ENCODE measurements at regions not wholly inside any gene's neighbourhood (a gene's known extent, or its start where the extent isn't known, plus 50 kb on each side); places are given as distances from the start of the nearest gene placed in this dataset.
A peak's percentile ranks its signal among the peaks of the same experiment; 100 is the strongest.

GRCh38 chr6:170101281-170102035, 189.4 kb downstream of the DLL1 start:
- Histone ChIP-seq H3K36me3 (no peaks in the 10 kb centered on the region), H3K4me3 (no peak overlapping the region), H3K4me1 (no peaks in the 10 kb centered on the region), H3K9me3 (no peaks in the 10 kb centered on the region), H3K27me3 (no peaks in the 10 kb centered on the region), H3K27ac (no peak overlapping the region)
- TF ChIP-seq POLR2A (IDR thresholded peaks at IDR 0.05) (no peak), CTCF (IDR thresholded peaks at IDR 0.05) (no peak)
- peak in 1 of 2 donors; percentile 6 for DNase-seq
- intact Hi-C loops (cut with DNase I; ENCODE audit: low total_unique reads) = no loop called here

- Histone ChIP-seq H3K27me3 (no peaks in the 10 kb centered on the region), H3K27ac (no peak overlapping the region), H3K4me1 (no peaks in the 10 kb centered on the region), H3K4me3 (no peak overlapping the region), H3K36me3 (no peaks in the 10 kb centered on the region), H3K9me3 (no peaks in the 10 kb centered on the region)
- DNase-seq = peak in 1 of 2 donors; percentile 3
- intact Hi-C loops (cut with DNase I; ENCODE audit: low total_unique reads) = no loop called here
- TF ChIP-seq CTCF (IDR thresholded peaks at IDR 0.05) (no peak), POLR2A (IDR thresholded peaks at IDR 0.05) (no peak)
These were observed 190.8 kb downstream of the DLL1 start for GRCh38 chr6:170100046-170100445.

- Histone ChIP-seq H3K4me1 (no peaks in the 10 kb centered on the region), H3K36me3 (no peaks in the 10 kb centered on the region), H3K27me3 (no peaks in the 10 kb centered on the region), H3K27ac (no peak overlapping the region), H3K4me3 (no peak overlapping the region), H3K9me3 (no peaks in the 10 kb centered on the region)
- intact Hi-C loops (cut with DNase I; ENCODE audit: low total_unique reads) = no loop called here
- no peak for TF ChIP-seq POLR2A (IDR thresholded peaks at IDR 0.05)
- TF ChIP-seq CTCF (IDR thresholded peaks at IDR 0.05) = no peak
- DNase-seq = no peak
These were observed 191.5 kb downstream of the DLL1 start for GRCh38 chr6:170099387-170099786.

DNA sequence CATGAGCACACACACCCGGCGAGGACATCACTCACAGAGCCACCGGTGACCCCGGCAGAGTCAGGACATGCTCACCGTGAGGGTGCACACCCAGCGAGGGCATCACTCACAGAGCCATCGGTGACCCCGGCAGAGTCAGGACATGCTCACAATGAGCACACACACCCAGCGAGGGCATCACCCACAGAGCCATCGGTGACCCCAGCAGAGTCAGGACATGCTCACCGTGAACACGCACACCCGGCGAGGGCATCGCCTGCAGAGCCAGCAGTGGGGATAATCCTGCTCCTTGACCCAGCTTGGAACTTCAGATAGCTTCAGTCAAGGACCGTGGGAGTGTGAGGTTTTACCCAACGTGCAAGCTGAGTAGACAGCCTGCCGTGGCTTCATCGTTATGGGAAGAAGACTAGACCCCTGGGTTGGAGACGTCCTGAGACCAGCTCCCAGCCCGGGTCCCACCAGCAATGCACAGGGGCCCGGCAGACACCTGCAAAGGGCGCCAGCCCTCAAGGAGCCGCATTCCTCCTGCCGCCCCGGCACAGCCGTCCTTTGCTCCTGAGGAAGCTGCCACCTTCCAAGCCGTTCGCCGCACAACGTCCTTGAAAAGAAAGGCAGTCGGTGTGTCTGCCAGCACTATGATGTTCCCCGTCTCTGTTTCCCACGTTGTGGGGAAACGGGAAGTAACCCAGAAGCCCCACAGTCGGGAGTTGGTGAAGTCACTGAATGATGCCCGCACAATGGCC, 192.3 kb downstream of the DLL1 start:
- intact Hi-C loops (cut with DNase I; ENCODE audit: low total_unique reads) = no loop called here
- peak; percentile 8 for DNase-seq

More for the DNA sequence above, 192.3 kb downstream of the DLL1 start:
- Histone ChIP-seq H3K4me1 (no peaks in the 10 kb centered on the region), H3K27ac (no peak overlapping the region), H3K27me3 (no peaks in the 10 kb centered on the region), H3K36me3 (no peaks in the 10 kb centered on the region), H3K4me3 (no peak overlapping the region), H3K9me3 (no peaks in the 10 kb centered on the region)
- TF ChIP-seq POLR2A (IDR thresholded peaks at IDR 0.05) (no peak), CTCF (IDR thresholded peaks at IDR 0.05) (no peak)
